Heart right ventricle (tissue), 16 donors: ENCODE measurements at regions not wholly inside any gene's neighbourhood (a gene's known extent, or its start where the extent isn't known, plus 50 kb on each side); places are given as distances from the start of the nearest gene placed in this dataset.
A peak's percentile ranks its signal among the peaks of the same experiment; 100 is the strongest.

Experiments
- ATAC-seq, 8 donors: fragments of 200-7000 bp; cut with Tn5 transposase; one replicate each; pipeline ENCODE4 v1.9.1; 2020; ENCODE audit warnings: mild to moderate bottlenecking in 8 of 8, moderate library complexity in 8 of 8, moderate number of reproducible peaks in 1 of 8
- DNase-seq, 2 donors: peaks; one replicate each; pipeline ENCODE4 v3.0.0-alpha.2; 2020
- H3K27ac ChIP-seq, 10 donors: fragments of 200-600 bp; sonication (generic) in 2 of 10; one replicate each; pipeline versions ENCODE4 v1.5.0 to v1.8.0; 2020 to 2022; ENCODE audit warnings: mild to moderate bottlenecking in 3 of 10
- H3K27me3 ChIP-seq, 7 donors: fragments of 200-600 bp; one replicate each; pipeline ENCODE4 v1.8.0; 2021 to 2022; ENCODE audit warnings: mild to moderate bottlenecking in 2 of 7
- H3K36me3 ChIP-seq, 9 donors: fragments of 200-600 bp; sonication (generic) in 1 of 9; one replicate each; pipeline versions ENCODE4 v1.5.0 to v1.8.0; 2020 to 2022; ENCODE audit warnings: mild to moderate bottlenecking in 2 of 9
- H3K4me1 ChIP-seq, 9 donors: fragments of 200-600 bp; sonication (generic) in 1 of 9; one replicate each; pipeline versions ENCODE4 v1.5.0 to v1.8.0; 2020 to 2022; ENCODE audit warnings: mild to moderate bottlenecking in 4 of 9
- H3K4me3 ChIP-seq, 10 donors: fragments of 200-600 bp; sonication (generic) in 2 of 10; one replicate each; pipeline versions ENCODE4 v1.5.0 to v1.8.0; 2020 to 2022; ENCODE audit warnings: mild to moderate bottlenecking in 7 of 10, moderate library complexity in 2 of 10
- H3K9me3 ChIP-seq, 11 donors: fragments of 200-600 bp in 10 of 11; sonication (generic) in 2 of 11; one replicate each; pipeline versions ENCODE4 v1.5.0 to v1.8.0; 2013 to 2022; ENCODE audit warnings: mild to moderate bottlenecking in 2 of 11, control low read depth in 1 of 11, moderate library complexity in 1 of 11
- CTCF ChIP-seq, 9 donors: fragments of 200-600 bp; sonication (generic) in 2 of 9; IDR thresholded peaks; one replicate each; pipeline versions ENCODE4 v1.5.0 to v1.8.0; 2021 to 2022; ENCODE audit warnings: antibody characterized with exemption in 9 of 9, mild to moderate bottlenecking in 5 of 9, moderate library complexity in 1 of 9
- WGBS, 2 donors: extraction: QIAGEN DNeasy Blood & Tissue Kit; methylation state at CpG; one replicate each; pipeline ENCODE4 v1.1.7; 2013; ENCODE audit warnings: inconsistent platforms in 1 of 2; 5-methylcytosine and 5-hydroxymethylcytosine counted together
- intact Hi-C, 10 donors: fragments of 100-400 bp; cut with DNase I; formaldehyde crosslinking; loops; one replicate each; pipeline versions ENCODE4 v1.11.1 to v1.14.2; 2022
- donor health status: Arrhythmogenic right ventricular cardiomyopathy.
- donor health status: ischemic (EF 13 %, LVEDD 7.1; RV severe dilation, severe dysfunction).
- donor health status: healthy with polysubstance abuse.
- donor health status: DM: no; HTN: yes; CAD: no.
- donor health status: DM: no; HTN: no; CAD: no.
- donor health status: ischemic (EF 25% LVEDD 6.9; RV normal size, moderate dysfunction).
- donor health status: ischemic (EF 25% LVEDD 5.7; RV mildly dilated, moderate dysfunction).
- donor health status: healthy.
- donor health status: DM: yes; HTN: yes; CAD: no.
- donor health status: Ischemic cardiomyopathy.
- donor health status: ischemic (EF 35%, LVEDD 5.7; RV mildly dilated, moderate dysfunction).
- donor health status: nonischemic (EF 11% LVEDD 7.7; RV severe dilation, severe dysfunction).
- donor health status: DM: yes; HTN: yes; CAD: no.
- donor health status: PGD.
- donor health status: ischemic (EF 29% LVEDD 5.4; RV normal size, mild dysfunction).
- donor health status: nonischemic (EF 23%, LVEDD 6.1; RV moderate dilation, normal function).

DNA sequence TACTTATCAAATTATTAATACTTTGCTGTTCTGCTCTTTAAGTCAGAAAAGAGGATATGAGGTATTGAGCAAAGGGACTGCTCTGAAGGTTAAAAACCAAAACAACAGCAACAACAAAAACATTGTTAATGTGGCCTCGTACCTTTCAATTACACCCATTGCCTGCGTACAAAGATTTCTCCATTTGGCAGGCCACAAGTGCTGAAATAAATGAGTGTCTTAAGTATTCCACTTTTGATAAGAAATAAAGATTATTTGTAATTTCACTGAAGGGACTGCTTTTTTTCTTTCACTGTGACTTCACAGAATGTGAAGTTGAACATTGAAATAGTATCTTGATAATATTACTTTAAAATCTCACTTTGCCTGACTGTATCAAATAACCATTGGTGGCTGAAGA lies 163.2 kb upstream of the MRPS30 start:
- no peak for TF ChIP-seq CTCF (IDR thresholded peaks at IDR 0.05)
- WGBS, 2 donors: 20 to 32% methylated on average over 2 of the region's 2 CpGs
- Histone ChIP-seq H3K9me3 (no peaks in the 10 kb centered on the region), H3K4me1 (peaks cover 0 to 4% (median 0%) of the 10 kb centered on the region in 9 donors), H3K4me3 (no peak overlapping the region), H3K36me3 (no peaks in the 10 kb centered on the region), H3K27ac (peak overlapping the region in 2 of 10 donors; percentile 30 to 36), H3K27me3 (no peaks in the 10 kb centered on the region)
- peak in 2 of 8 donors; percentile 28 to 58 for ATAC-seq
- no peak for DNase-seq
- intact Hi-C loops: no loop called here

DNA sequence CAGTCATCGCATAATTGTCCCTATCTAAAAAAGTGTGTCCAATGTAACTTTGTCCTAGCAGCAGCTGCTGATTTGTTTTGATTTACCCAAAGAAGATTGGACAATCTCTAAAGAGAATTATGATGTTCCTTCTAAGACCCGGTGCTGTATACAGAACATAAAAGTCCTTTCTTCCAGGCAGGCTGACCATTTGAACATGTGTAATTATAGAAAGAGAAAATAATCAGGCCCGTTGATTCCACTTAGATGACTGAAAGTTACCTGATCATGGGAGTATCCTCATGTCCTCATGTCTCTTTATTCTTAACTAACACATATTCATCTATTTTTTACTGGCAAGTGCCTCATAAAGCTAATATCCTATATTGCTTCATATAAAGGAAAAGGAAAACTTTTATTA lies 164.1 kb upstream of the MRPS30 start:
- intact Hi-C loops: no loop called here
- WGBS, 2 donors: 61 to 72% methylated on average over 3 of the region's 3 CpGs
- Histone ChIP-seq H3K36me3 (no peaks in the 10 kb centered on the region), H3K4me1 (peaks cover 0 to 4% (median 0%) of the 10 kb centered on the region in 9 donors), H3K27me3 (no peaks in the 10 kb centered on the region), H3K9me3 (no peaks in the 10 kb centered on the region), H3K27ac (no peak overlapping the region), H3K4me3 (no peak overlapping the region)
- TF ChIP-seq CTCF (IDR thresholded peaks at IDR 0.05): no peak
- no peak for DNase-seq
- ATAC-seq: no peak

GRCh38 chr5:44641820-44642219 lies 166.9 kb upstream of the MRPS30 start:
- WGBS, 2 donors: 88 to 96% methylated on average over 2 of the region's 2 CpGs
- Histone ChIP-seq H3K36me3 (no peaks in the 10 kb centered on the region), H3K27me3 (no peaks in the 10 kb centered on the region), H3K9me3 (no peaks in the 10 kb centered on the region), H3K27ac (no peak overlapping the region), H3K4me3 (no peak overlapping the region), H3K4me1 (peaks cover 0 to 4% (median 0%) of the 10 kb centered on the region in 9 donors)
- no peak for TF ChIP-seq CTCF (IDR thresholded peaks at IDR 0.05)
- DNase-seq (no peak), ATAC-seq (no peak)
- intact Hi-C loops: no loop called here

GRCh38 chr5:44640945-44641456 lies 167.7 kb upstream of the MRPS30 start:
- Histone ChIP-seq H3K27ac (no peak overlapping the region), H3K27me3 (no peaks in the 10 kb centered on the region), H3K4me1 (no peaks in the 10 kb centered on the region), H3K4me3 (no peak overlapping the region), H3K36me3 (no peaks in the 10 kb centered on the region), H3K9me3 (no peaks in the 10 kb centered on the region)
- WGBS, 2 donors: 90 to 93% methylated on average over 5 of the region's 5 CpGs
- intact Hi-C loops: no loop called here
- DNase-seq (no peak), ATAC-seq (no peak)
- no peak for TF ChIP-seq CTCF (IDR thresholded peaks at IDR 0.05)
